ENCODE measurements at regions not wholly inside any gene's neighbourhood (a gene's known extent, or its start where the extent isn't known, plus 50 kb on each side); places are given as distances from the start of the nearest gene placed in this dataset.

DNA sequence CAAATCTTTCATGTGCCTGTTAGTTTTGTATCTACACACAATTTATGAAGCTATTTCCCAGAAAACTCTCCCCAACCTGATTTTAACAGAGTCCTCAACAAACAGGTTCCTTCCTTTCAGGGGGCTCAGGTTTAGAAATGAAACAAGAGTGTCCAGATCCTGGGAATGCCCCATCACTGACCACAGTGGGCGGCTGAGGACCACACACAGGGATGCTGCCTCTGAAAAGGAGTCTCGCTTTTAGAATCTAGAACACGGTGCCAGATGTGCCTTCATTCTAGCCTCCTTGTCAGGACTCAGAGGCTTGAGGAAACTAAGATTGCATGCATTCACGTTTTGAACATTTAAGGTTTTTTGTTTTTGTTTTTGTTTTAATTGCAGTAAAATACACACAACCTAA, 115.0 kb downstream of the FOXB1 start:
- CTCF ChIA-PET: no interaction called here
- TF ChIP-seq CTCF (IDR thresholded peaks at IDR 0.05; ENCODE audit: control extremely low read depth, extremely low read depth, low read depth, missing control alignments): no peak
- POLR2A ChIA-PET: no interaction called here

DNA sequence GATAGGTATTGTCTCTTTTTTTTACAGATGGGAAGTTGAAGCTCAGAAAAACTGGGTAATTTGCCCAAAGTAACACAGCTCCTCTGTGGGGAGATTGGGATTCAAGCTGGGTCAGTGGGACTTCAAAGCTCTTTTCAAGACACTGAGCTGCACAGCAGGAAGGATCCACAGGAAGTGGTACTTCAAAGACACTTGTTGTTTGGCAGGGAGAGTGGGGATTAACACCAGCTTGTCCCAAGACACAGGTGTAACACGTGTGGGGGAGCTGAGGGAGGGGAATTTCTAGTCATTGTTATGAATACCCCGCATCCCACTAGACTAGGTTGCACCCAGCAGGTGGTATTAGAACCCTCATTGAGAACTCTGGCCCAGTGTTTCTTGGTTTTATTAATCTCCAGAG, 116.0 kb downstream of the FOXB1 start:
- ChIA-PET CTCF (interaction anchor here (0.9 kb wide), 1 partner anchor 12 kb away, joined by 4 read pairs; no protein-coding TSS in a partner anchor), POLR2A (no interaction called here)
- DNase-seq (ENCODE audit: extremely low spot score): no peak
- no peak for TF ChIP-seq CTCF (IDR thresholded peaks at IDR 0.05; ENCODE audit: control extremely low read depth, extremely low read depth, low read depth, missing control alignments)

More for the DNA sequence above, 115.0 kb downstream of the FOXB1 start:
- no peak for DNase-seq (ENCODE audit: extremely low spot score)

GRCh38 chr15:60121845-60122244, 117.7 kb downstream of the FOXB1 start:
- ChIA-PET POLR2A (no interaction called here), CTCF (no interaction called here)
- TF ChIP-seq CTCF (IDR thresholded peaks at IDR 0.05; ENCODE audit: control extremely low read depth, extremely low read depth, low read depth, missing control alignments): no peak
- DNase-seq (ENCODE audit: extremely low spot score): no peak

DNA sequence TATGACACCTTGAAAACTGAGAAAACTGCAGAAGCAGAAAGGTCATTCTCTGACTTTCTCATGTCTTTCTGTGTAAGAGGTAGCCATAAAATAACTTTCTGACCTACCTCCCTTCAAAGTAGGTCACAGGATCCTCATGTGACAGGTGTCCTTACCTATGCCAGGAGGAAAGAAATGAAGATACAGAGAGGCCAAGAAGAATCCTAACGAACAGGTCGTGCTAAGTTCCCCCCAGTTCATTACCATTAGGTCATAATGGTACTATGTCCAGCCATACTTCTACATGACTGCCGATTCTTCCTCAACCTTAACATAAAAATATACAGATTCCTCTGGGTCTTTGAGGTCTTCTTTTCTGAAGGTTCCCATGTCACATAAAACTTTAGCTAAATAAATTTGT, 118.6 kb downstream of the FOXB1 start:
- ChIA-PET CTCF (no interaction called here), POLR2A (no interaction called here)
- DNase-seq (ENCODE audit: extremely low spot score): no peak
- TF ChIP-seq CTCF (IDR thresholded peaks at IDR 0.05; ENCODE audit: control extremely low read depth, extremely low read depth, low read depth, missing control alignments): no peak

GRCh38 chr15:60124460-60125070, 120.5 kb downstream of the FOXB1 start:
- POLR2A ChIA-PET: no interaction called here
- no peak for TF ChIP-seq CTCF (IDR thresholded peaks at IDR 0.05; ENCODE audit: control extremely low read depth, extremely low read depth, low read depth, missing control alignments)
- no peak for DNase-seq (ENCODE audit: extremely low spot score)
- CTCF ChIA-PET: no interaction called here

- no peak for DNase-seq (ENCODE audit: extremely low spot score)
- ChIA-PET POLR2A (no interaction called here), CTCF (interaction anchor here (1.6 kb wide), 1 partner anchor 208 kb away, joined by 5 read pairs; no protein-coding TSS in a partner anchor)
- no peak for TF ChIP-seq CTCF (IDR thresholded peaks at IDR 0.05; ENCODE audit: control extremely low read depth, extremely low read depth, low read depth, missing control alignments)
Measured at GRCh38 chr15:60125334-60125733, 121.2 kb downstream of the FOXB1 start.
